ENCODE measurements at regions not wholly inside any gene's neighbourhood (a gene's known extent, or its start where the extent isn't known, plus 50 kb on each side); places are given as distances from the start of the nearest gene placed in this dataset.

DNA sequence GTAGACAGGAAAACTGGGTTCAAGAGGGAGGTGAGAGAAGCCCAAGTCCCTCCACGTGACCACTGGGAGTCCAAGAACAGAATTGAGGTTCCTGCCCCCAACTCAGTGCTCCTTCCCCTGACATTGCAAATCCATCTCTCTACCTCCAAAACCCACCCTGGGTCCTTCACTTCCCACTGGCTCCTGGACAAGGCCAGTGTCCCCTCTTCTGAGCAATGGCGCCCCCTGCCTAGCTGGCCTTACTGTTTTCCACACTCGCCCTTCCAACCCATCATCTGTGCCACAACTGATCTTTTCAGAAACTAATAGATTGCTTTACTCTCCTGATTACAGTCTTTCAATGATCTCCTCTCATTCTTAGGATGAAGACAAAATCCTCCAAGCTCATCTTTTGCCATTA, 200.3 kb downstream of the ANKRD60 start:
- no peak for TF ChIP-seq POLR2AphosphoS5 (IDR thresholded peaks at IDR 0.05; ENCODE audit: low read depth, low read length)
- no peak for TF ChIP-seq FOXP2 (optimal IDR thresholded peaks at IDR 0.05; ENCODE audit: borderline replicate concordance, extremely low read depth, extremely low read length, insufficient read depth)
- no peak for TF ChIP-seq TAF1 (IDR thresholded peaks at IDR 0.05; ENCODE audit: borderline replicate concordance, insufficient read depth, low read length)
- TF ChIP-seq, protein P1, sequence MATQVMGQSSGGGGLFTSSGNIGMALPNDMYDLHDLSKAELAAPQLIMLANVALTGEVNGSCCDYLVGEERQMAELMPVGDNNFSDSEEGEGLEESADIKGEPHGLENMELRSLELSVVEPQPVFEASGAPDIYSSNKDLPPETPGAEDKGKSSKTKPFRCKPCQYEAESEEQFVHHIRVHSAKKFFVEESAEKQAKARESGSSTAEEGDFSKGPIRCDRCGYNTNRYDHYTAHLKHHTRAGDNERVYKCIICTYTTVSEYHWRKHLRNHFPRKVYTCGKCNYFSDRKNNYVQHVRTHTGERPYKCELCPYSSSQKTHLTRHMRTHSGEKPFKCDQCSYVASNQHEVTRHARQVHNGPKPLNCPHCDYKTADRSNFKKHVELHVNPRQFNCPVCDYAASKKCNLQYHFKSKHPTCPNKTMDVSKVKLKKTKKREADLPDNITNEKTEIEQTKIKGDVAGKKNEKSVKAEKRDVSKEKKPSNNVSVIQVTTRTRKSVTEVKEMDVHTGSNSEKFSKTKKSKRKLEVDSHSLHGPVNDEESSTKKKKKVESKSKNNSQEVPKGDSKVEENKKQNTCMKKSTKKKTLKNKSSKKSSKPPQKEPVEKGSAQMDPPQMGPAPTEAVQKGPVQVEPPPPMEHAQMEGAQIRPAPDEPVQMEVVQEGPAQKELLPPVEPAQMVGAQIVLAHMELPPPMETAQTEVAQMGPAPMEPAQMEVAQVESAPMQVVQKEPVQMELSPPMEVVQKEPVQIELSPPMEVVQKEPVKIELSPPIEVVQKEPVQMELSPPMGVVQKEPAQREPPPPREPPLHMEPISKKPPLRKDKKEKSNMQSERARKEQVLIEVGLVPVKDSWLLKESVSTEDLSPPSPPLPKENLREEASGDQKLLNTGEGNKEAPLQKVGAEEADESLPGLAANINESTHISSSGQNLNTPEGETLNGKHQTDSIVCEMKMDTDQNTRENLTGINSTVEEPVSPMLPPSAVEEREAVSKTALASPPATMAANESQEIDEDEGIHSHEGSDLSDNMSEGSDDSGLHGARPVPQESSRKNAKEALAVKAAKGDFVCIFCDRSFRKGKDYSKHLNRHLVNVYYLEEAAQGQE (IDR thresholded peaks at IDR 0.05; ENCODE audit: insufficient read depth in 1 of 2, low read depth in 2 of 2, low read length in 2 of 2), result no peak
- no peak for TF ChIP-seq SIN3A (IDR thresholded peaks at IDR 0.05; ENCODE audit: borderline replicate concordance, insufficient read depth, low read length)

DNA sequence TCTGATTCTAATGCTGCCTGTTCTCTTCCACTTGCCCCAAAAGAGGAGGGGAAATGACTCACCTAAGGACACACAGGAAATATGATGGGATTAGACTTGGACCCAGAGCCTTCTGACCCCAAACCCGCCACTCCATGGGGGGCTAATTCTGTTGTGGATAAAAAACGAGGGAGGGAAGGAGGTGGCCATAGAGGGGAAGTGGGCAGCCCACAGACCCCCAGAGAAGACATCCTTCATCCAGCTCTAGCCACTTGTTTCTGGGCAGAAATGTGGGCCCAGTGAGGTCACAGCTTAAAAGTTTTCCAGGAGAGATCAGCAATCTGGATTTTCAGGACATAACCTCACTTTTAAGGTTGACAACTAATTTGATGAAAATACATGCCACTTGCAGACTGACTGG, 202.1 kb downstream of the ANKRD60 start:
- no peak for TF ChIP-seq FOXP2 (optimal IDR thresholded peaks at IDR 0.05; ENCODE audit: borderline replicate concordance, extremely low read depth, extremely low read length, insufficient read depth)
- no peak for TF ChIP-seq SIN3A (IDR thresholded peaks at IDR 0.05; ENCODE audit: borderline replicate concordance, insufficient read depth, low read length)
- TF ChIP-seq POLR2AphosphoS5 (IDR thresholded peaks at IDR 0.05; ENCODE audit: low read depth, low read length), result no peak
- TF ChIP-seq TAF1 (IDR thresholded peaks at IDR 0.05; ENCODE audit: borderline replicate concordance, insufficient read depth, low read length), result no peak
- TF ChIP-seq, protein P1 (IDR thresholded peaks at IDR 0.05; ENCODE audit: insufficient read depth in 1 of 2, low read depth in 2 of 2, low read length in 2 of 2), result no peak

GRCh38 chr20:58025233-58025632, 203.2 kb downstream of the ANKRD60 start:
- TF ChIP-seq TAF1 (IDR thresholded peaks at IDR 0.05; ENCODE audit: borderline replicate concordance, insufficient read depth, low read length) (no peak), FOXP2 (optimal IDR thresholded peaks at IDR 0.05; ENCODE audit: borderline replicate concordance, extremely low read depth, extremely low read length, insufficient read depth) (no peak), SIN3A (IDR thresholded peaks at IDR 0.05; ENCODE audit: borderline replicate concordance, insufficient read depth, low read length) (no peak), POLR2AphosphoS5 (IDR thresholded peaks at IDR 0.05; ENCODE audit: low read depth, low read length) (no peak)
- TF ChIP-seq, protein P1 (IDR thresholded peaks at IDR 0.05; ENCODE audit: insufficient read depth in 1 of 2, low read depth in 2 of 2, low read length in 2 of 2), result no peak

DNA sequence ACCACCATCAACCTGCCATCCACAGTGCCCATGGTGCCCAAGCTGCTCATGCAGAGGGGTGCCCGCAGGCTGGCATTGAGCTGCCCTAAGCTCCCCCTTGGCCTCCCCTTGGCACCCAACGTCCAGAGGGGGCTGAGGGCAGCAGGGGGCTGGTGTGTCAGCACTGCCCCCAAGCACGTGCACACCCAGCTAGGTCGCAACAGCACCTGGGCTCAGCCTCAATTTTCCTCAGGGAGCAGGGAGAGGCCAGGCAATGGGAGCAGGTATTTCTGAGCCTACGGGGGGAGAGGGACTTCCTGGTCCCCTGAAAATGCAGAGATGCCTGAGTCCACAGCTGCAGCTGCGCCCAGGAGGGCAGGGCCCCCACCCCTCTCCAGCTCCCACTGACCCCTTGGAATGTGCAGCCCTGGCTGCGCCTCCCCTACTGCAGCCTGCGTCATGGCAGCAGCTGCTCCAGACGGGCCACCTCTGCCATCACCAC, 204.2 kb downstream of the ANKRD60 start:
- TF ChIP-seq FOXP2 (optimal IDR thresholded peaks at IDR 0.05; ENCODE audit: borderline replicate concordance, extremely low read depth, extremely low read length, insufficient read depth) (no peak), TAF1 (IDR thresholded peaks at IDR 0.05; ENCODE audit: borderline replicate concordance, insufficient read depth, low read length) (no peak), SIN3A (IDR thresholded peaks at IDR 0.05; ENCODE audit: borderline replicate concordance, insufficient read depth, low read length) (no peak), POLR2AphosphoS5 (IDR thresholded peaks at IDR 0.05; ENCODE audit: low read depth, low read length) (no peak)
- TF ChIP-seq, protein P1 (IDR thresholded peaks at IDR 0.05; ENCODE audit: insufficient read depth in 1 of 2, low read depth in 2 of 2, low read length in 2 of 2), result no peak

DNA sequence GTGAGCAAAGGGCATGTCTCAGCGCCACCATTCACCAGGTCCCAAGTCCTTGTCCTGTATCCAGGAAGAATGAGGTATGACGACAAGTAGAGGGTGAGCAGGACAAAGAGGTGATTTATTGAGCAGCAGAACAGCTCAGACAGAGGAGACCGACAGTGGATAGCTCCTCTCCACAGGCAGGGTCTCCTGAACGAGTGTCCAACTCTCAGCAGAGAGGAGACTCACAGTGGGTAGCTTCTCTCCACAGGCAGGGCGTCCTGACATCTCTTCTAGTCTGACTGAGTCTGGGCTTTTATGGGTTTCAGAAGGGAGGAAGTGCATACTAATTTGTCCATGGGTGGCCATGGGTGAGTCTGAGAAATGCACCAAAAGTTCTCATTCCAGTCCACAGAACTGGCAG, 204.7 kb downstream of the ANKRD60 start:
- TF ChIP-seq, protein P1 (IDR thresholded peaks at IDR 0.05; ENCODE audit: insufficient read depth in 1 of 2, low read depth in 2 of 2, low read length in 2 of 2), result no peak
- TF ChIP-seq TAF1 (IDR thresholded peaks at IDR 0.05; ENCODE audit: borderline replicate concordance, insufficient read depth, low read length) (no peak), FOXP2 (optimal IDR thresholded peaks at IDR 0.05; ENCODE audit: borderline replicate concordance, extremely low read depth, extremely low read length, insufficient read depth) (no peak), SIN3A (IDR thresholded peaks at IDR 0.05; ENCODE audit: borderline replicate concordance, insufficient read depth, low read length) (no peak), POLR2AphosphoS5 (IDR thresholded peaks at IDR 0.05; ENCODE audit: low read depth, low read length) (no peak)
